ENCODE measurements at regions not wholly inside any gene's neighbourhood (a gene's known extent, or its start where the extent isn't known, plus 50 kb on each side); places are given as distances from the start of the nearest gene placed in this dataset.

DNA sequence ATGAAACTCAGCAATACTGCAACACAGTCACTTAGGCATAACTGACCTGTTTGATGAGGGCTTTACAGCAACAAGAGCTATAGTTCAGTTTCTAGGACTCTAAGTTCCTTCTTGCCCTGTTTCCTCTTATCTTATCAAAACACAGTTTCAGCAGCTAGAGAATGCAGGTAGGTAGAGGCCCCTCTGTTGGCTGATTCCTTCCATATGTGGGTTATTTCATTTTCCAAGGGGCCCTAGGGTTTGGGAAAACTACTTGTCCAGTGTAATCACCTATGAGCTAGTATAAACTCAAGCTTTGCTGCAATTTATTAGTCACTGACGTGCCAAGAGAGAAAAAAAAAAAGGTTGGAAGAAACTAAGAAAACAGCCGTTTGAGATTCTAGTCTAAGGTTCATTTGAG lies 607.7 kb upstream of the USP24 start:
- no peak for DNase-seq
- 92% methylated on average over 2 of the region's 2 CpGs for WGBS (ENCODE audit: insufficient coverage, low coverage, low lambda C conversion rate, missing lambda C conversion rate)

DNA sequence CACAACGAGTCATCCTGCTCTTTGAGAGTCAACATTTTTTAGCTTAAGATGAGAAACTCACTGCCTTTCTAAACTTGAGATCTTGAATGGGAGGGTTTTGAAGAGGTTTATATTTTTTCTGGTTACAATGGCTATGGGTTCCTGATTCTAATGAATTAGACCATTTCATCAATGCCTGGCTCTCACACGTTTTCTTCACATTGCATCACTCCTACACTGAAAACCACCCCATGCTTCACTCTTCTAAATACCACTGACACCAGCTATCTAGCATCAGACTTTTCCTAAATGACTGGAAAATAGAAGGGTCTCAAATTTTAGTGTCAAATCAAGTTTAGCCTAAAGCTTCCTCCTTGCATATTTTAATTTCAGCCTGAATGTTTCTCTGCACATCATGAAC lies 606.1 kb upstream of the USP24 start:
- TF ChIP-seq POLR2A (IDR thresholded peaks at IDR 0.05): no peak
- TF ChIP-seq, protein P1, sequence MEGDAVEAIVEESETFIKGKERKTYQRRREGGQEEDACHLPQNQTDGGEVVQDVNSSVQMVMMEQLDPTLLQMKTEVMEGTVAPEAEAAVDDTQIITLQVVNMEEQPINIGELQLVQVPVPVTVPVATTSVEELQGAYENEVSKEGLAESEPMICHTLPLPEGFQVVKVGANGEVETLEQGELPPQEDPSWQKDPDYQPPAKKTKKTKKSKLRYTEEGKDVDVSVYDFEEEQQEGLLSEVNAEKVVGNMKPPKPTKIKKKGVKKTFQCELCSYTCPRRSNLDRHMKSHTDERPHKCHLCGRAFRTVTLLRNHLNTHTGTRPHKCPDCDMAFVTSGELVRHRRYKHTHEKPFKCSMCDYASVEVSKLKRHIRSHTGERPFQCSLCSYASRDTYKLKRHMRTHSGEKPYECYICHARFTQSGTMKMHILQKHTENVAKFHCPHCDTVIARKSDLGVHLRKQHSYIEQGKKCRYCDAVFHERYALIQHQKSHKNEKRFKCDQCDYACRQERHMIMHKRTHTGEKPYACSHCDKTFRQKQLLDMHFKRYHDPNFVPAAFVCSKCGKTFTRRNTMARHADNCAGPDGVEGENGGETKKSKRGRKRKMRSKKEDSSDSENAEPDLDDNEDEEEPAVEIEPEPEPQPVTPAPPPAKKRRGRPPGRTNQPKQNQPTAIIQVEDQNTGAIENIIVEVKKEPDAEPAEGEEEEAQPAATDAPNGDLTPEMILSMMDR (IDR thresholded peaks at IDR 0.05): no peak
- ATAC-seq (no peak), DNase-seq (no peak)
- Histone ChIP-seq H3K27me3 (no peaks in the 10 kb centered on the region), H3K4me1 (peaks cover 0 to 10% (median 0%) of the 10 kb centered on the region in 4 donors), H3K4me3 (no peak overlapping the region), H3K36me3 (no peaks in the 10 kb centered on the region), H3K9me3 (no peaks in the 10 kb centered on the region), H3K27ac (no peak overlapping the region)
- WGBS (ENCODE audit: insufficient coverage, low coverage, low lambda C conversion rate, missing lambda C conversion rate): 61% methylated on average over 2 of the region's 2 CpGs
- intact Hi-C loops (cut with DNase I): no loop called here

More for the DNA sequence above, 607.7 kb upstream of the USP24 start:
- intact Hi-C loops (cut with DNase I): no loop called here
- no peaks in the 10 kb centered on the region for H3K27me3 ChIP-seq
- no peak overlapping the region for H3K4me3 ChIP-seq
- H3K9me3 ChIP-seq: no peaks in the 10 kb centered on the region
- H3K4me1 ChIP-seq: no peaks in the 10 kb centered on the region
- TF ChIP-seq, protein P1 (IDR thresholded peaks at IDR 0.05): no peak
- TF ChIP-seq POLR2A (IDR thresholded peaks at IDR 0.05): no peak
- H3K27ac ChIP-seq: no peak overlapping the region
- no peaks in the 10 kb centered on the region for H3K36me3 ChIP-seq
- ATAC-seq: no peak

DNA sequence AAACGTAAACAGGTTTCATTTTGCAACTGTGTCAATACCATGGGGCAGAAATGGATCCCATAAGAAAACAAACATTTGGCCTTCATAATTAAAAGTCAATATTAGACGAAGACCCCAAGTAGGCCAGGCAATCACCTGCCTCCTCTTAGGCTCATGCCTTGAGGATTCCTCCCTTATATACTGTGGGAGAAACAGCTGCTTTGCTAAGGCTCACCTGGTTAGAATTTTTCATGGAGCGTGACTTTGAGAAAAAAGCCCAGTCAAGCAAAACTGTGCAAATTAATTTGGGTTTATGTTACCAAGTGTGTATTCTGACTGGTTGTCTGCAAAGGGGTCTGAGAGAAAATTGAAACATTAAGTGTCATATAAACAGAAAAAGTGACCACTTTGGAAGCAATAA lies 605.3 kb upstream of the USP24 start:
- no peak for ATAC-seq
- WGBS (ENCODE audit: insufficient coverage, low coverage, low lambda C conversion rate, missing lambda C conversion rate): 61% methylated on average over 3 of the region's 3 CpGs
- Histone ChIP-seq H3K4me1 (peaks cover 0 to 17% (median 0%) of the 10 kb centered on the region in 4 donors), H3K36me3 (no peaks in the 10 kb centered on the region), H3K27me3 (no peaks in the 10 kb centered on the region), H3K9me3 (no peaks in the 10 kb centered on the region), H3K4me3 (no peak overlapping the region), H3K27ac (no peak overlapping the region)
- intact Hi-C loops (cut with DNase I): no loop called here
- no peak for TF ChIP-seq POLR2A (IDR thresholded peaks at IDR 0.05)
- TF ChIP-seq, protein P1 (IDR thresholded peaks at IDR 0.05): no peak
- DNase-seq: no peak

DNA sequence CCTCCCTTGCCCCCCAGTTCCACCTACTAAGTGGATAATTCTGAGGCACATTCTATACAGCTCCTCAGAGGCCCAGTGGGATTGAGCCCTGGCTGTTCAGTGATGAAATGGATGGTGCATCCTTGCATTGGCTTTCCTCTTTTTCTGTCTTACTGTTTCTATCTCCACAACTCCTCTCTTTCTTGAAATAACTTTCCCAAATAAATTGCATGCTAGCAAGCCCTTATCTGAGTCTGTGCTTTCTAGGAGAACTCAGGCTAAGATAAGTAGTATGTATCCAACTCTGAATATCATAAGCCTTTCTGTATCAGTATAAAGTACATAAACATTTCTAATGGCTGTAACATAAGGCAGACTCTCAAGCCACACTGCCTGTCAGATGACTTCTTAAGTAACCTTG lies 603.8 kb upstream of the USP24 start:
- no peak for TF ChIP-seq POLR2A (IDR thresholded peaks at IDR 0.05)
- TF ChIP-seq, protein P1 (IDR thresholded peaks at IDR 0.05): no peak
- Histone ChIP-seq H3K36me3 (no peaks in the 10 kb centered on the region), H3K4me1 (peaks cover 0 to 32% (median 2%) of the 10 kb centered on the region in 4 donors), H3K9me3 (no peaks in the 10 kb centered on the region), H3K27me3 (no peaks in the 10 kb centered on the region), H3K27ac (no peak overlapping the region), H3K4me3 (no peak overlapping the region)
- intact Hi-C loops (cut with DNase I): no loop called here
- DNase-seq: no peak
- ATAC-seq: no peak
